ENCODE measurements at regions not wholly inside any gene's neighbourhood (a gene's known extent, or its start where the extent isn't known, plus 50 kb on each side); places are given as distances from the start of the nearest gene placed in this dataset.

- Mint-ChIP-seq H3K4me1 (no peaks in the 10 kb centered on the region), H3K27ac (no peak overlapping the region), H3K4me3 (no peak overlapping the region), H3K36me3 (ENCODE audit: low read depth) (no peaks in the 10 kb centered on the region), H3K27me3 (no peaks in the 10 kb centered on the region)
- no peaks in the 10 kb centered on the region for H3K9me3 ChIP-seq (ENCODE audit: control insufficient read depth, low read length, poor library complexity, severe bottlenecking)
- no peak for ATAC-seq
- no peak for DNase-seq
Measured at GRCh38 chr5:104646416-104646815, 1083.8 kb upstream of the NUDT12 start.

- Mint-ChIP-seq H3K27me3 (no peaks in the 10 kb centered on the region), H3K4me1 (no peaks in the 10 kb centered on the region), H3K4me3 (no peak overlapping the region), H3K27ac (no peak overlapping the region), H3K36me3 (ENCODE audit: low read depth) (no peaks in the 10 kb centered on the region)
- no peak for ATAC-seq
- DNase-seq = no peak
- no peaks in the 10 kb centered on the region for H3K9me3 ChIP-seq (ENCODE audit: control insufficient read depth, low read length, poor library complexity, severe bottlenecking)
Measured at GRCh38 chr5:104643320-104643719, 1080.7 kb upstream of the NUDT12 start.

DNA sequence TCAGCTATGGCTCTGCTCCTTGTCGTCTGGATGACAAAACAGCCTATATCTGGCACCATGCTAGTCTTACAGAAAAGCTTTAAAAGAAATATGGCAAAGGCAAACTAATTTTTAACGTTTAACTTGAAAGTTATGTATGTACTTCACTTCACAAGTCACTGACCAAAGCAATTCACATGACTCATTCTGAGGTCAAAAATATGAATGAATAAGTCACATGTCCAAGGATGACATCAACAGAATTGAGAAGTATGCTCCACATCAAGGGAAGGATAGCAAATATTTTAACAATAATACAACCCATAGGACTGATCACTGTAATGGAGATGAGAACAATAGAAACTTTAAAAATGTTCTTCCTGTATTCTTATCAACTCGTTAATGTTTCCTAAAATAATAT lies 1072.6 kb upstream of the NUDT12 start:
- no peaks in the 10 kb centered on the region for H3K27me3 Mint-ChIP-seq
- ATAC-seq = no peak
- H3K4me1 Mint-ChIP-seq = no peaks in the 10 kb centered on the region
- H3K9me3 ChIP-seq (ENCODE audit: control insufficient read depth, low read length, poor library complexity, severe bottlenecking) = no peaks in the 10 kb centered on the region
- no peak for DNase-seq
- H3K4me3 Mint-ChIP-seq = no peak overlapping the region
- H3K36me3 Mint-ChIP-seq (ENCODE audit: low read depth) = no peaks in the 10 kb centered on the region
- H3K27ac Mint-ChIP-seq = no peak overlapping the region

DNA sequence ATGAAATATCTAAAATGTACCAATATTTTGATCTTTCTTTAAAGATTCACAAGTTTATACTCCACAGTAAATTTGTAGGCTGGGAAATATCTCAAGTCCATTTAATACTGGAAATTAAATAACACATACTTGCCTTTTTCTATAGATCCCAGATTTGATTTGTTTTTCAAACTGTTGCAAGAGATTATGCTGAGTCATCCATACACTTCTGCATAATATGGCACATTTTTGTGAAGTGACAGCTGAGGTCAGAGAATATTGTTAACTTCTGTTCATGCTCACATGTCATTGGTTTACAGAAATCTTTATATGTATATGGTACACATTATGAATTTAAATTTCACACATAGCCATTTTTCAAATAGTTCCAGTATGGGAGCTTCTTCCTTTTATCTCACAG lies 1066.3 kb upstream of the NUDT12 start:
- H3K36me3 Mint-ChIP-seq (ENCODE audit: low read depth) = no peaks in the 10 kb centered on the region
- no peak for ATAC-seq

GRCh38 chr5:104626122-104626521 lies 1063.5 kb upstream of the NUDT12 start:
- no peaks in the 10 kb centered on the region for H3K27me3 Mint-ChIP-seq
- H3K4me3 Mint-ChIP-seq = no peak overlapping the region
- ATAC-seq = no peak
- H3K27ac Mint-ChIP-seq = no peak overlapping the region
- H3K9me3 ChIP-seq (ENCODE audit: control insufficient read depth, low read length, poor library complexity, severe bottlenecking) = no peaks in the 10 kb centered on the region
- H3K36me3 Mint-ChIP-seq (ENCODE audit: low read depth) = no peaks in the 10 kb centered on the region
- no peaks in the 10 kb centered on the region for H3K4me1 Mint-ChIP-seq
- DNase-seq = no peak

More for the DNA sequence above, 1066.3 kb upstream of the NUDT12 start:
- H3K27ac Mint-ChIP-seq = no peak overlapping the region
- DNase-seq = no peak
- no peaks in the 10 kb centered on the region for H3K9me3 ChIP-seq (ENCODE audit: control insufficient read depth, low read length, poor library complexity, severe bottlenecking)
- no peaks in the 10 kb centered on the region for H3K4me1 Mint-ChIP-seq
- no peaks in the 10 kb centered on the region for H3K27me3 Mint-ChIP-seq
- no peak overlapping the region for H3K4me3 Mint-ChIP-seq

- no peaks in the 10 kb centered on the region for H3K4me1 Mint-ChIP-seq
- H3K27ac Mint-ChIP-seq = no peak overlapping the region
- no peak for ATAC-seq
- no peaks in the 10 kb centered on the region for H3K9me3 ChIP-seq (ENCODE audit: control insufficient read depth, low read length, poor library complexity, severe bottlenecking)
- H3K4me3 Mint-ChIP-seq = no peak overlapping the region
- no peak for DNase-seq
- no peaks in the 10 kb centered on the region for H3K36me3 Mint-ChIP-seq (ENCODE audit: low read depth)
- no peaks in the 10 kb centered on the region for H3K27me3 Mint-ChIP-seq
Measured at GRCh38 chr5:104612005-104612404, 1049.4 kb upstream of the NUDT12 start.

DNA sequence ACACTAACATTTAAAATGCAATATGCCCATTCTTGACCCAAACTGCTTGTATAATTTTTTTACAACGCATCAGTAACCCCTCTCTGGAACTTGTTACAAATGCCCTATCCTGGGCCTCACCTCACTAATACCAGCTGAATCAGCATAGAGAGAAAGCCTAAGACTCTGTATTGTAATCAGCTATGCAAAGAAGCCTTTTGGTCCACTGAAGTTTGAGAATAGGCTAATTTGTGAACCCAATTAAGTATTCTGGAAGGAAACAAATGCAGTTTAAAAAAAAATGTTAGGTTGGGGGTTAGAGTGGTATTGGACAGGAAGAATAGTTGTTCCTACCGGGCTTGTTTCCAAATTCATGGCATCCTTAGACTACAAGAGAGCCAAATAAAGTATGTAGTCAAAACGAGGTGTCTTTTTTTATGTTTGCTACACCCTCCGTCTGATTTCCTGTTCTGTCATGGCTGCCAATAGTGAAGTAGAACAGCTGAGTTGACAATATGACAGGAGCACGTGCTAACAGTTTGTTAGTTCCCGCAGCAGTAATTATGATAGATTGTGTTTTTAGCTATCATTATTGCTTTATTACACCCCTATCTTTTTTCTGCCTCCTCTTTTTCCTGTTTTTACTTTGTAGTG lies 1048.7 kb upstream of the NUDT12 start:
- H3K27ac Mint-ChIP-seq = no peak overlapping the region
- DNase-seq (no peak), ATAC-seq (no peak)
- no peaks in the 10 kb centered on the region for H3K4me1 Mint-ChIP-seq
- H3K36me3 Mint-ChIP-seq (ENCODE audit: low read depth) = no peaks in the 10 kb centered on the region
- no peaks in the 10 kb centered on the region for H3K27me3 Mint-ChIP-seq
- H3K9me3 ChIP-seq (ENCODE audit: control insufficient read depth, low read length, poor library complexity, severe bottlenecking) = no peaks in the 10 kb centered on the region
- H3K4me3 Mint-ChIP-seq = no peak overlapping the region

- no peaks in the 10 kb centered on the region for H3K36me3 Mint-ChIP-seq (ENCODE audit: low read depth)
- H3K4me1 Mint-ChIP-seq = no peaks in the 10 kb centered on the region
- ATAC-seq = no peak
Measured at GRCh38 chr5:104606258-104606829, 1043.8 kb upstream of the NUDT12 start.

GRCh38 chr5:104599726-104600125 lies 1037.1 kb upstream of the NUDT12 start:
- H3K4me3 Mint-ChIP-seq = no peak overlapping the region
- H3K36me3 Mint-ChIP-seq (ENCODE audit: low read depth) = no peaks in the 10 kb centered on the region
- ATAC-seq (no peak), DNase-seq (no peak)
- H3K4me1 Mint-ChIP-seq = no peaks in the 10 kb centered on the region
- H3K9me3 ChIP-seq (ENCODE audit: control insufficient read depth, low read length, poor library complexity, severe bottlenecking) = no peaks in the 10 kb centered on the region
- H3K27ac Mint-ChIP-seq = no peak overlapping the region
- no peaks in the 10 kb centered on the region for H3K27me3 Mint-ChIP-seq

More at GRCh38 chr5:104606258-104606829, 1043.8 kb upstream of the NUDT12 start:
- H3K27ac Mint-ChIP-seq = no peak overlapping the region
- H3K4me3 Mint-ChIP-seq = no peak overlapping the region
- H3K9me3 ChIP-seq (ENCODE audit: control insufficient read depth, low read length, poor library complexity, severe bottlenecking) = no peaks in the 10 kb centered on the region
- no peak for DNase-seq
- H3K27me3 Mint-ChIP-seq = no peaks in the 10 kb centered on the region

DNA sequence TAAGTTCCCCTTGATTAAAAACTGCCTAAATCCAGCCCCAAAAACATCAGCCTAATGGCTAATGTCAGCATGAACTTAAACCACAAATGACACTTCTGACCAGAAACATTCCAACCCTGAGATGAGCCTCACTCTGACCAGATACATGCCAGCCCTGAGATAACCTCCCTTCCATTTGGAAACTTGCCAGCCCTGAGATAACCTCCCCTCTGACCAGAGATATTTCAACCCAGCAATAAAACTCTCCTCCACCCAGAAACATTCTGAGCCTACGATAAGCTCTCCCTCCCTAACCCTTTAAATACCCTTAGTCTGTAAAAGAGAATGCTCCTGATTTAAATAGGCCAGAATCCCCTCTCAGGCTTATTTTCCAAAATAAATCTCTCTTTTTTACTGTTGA lies 1035.7 kb upstream of the NUDT12 start:
- Mint-ChIP-seq H3K27ac (no peak overlapping the region), H3K4me3 (no peak overlapping the region), H3K27me3 (no peaks in the 10 kb centered on the region), H3K36me3 (ENCODE audit: low read depth) (no peaks in the 10 kb centered on the region), H3K4me1 (no peaks in the 10 kb centered on the region)
- H3K9me3 ChIP-seq (ENCODE audit: control insufficient read depth, low read length, poor library complexity, severe bottlenecking) = no peaks in the 10 kb centered on the region
- DNase-seq (no peak), ATAC-seq (no peak)

- ATAC-seq (no peak), DNase-seq (no peak)
- no peak overlapping the region for H3K27ac Mint-ChIP-seq
- H3K9me3 ChIP-seq (ENCODE audit: control insufficient read depth, low read length, poor library complexity, severe bottlenecking) = no peaks in the 10 kb centered on the region
- no peak overlapping the region for H3K4me3 Mint-ChIP-seq
- H3K4me1 Mint-ChIP-seq = no peaks in the 10 kb centered on the region
- no peaks in the 10 kb centered on the region for H3K27me3 Mint-ChIP-seq
- H3K36me3 Mint-ChIP-seq (ENCODE audit: low read depth) = no peaks in the 10 kb centered on the region
Measured at GRCh38 chr5:104594850-104595249, 1032.3 kb upstream of the NUDT12 start.

GRCh38 chr5:104576677-104577076 lies 1014.1 kb upstream of the NUDT12 start:
- Mint-ChIP-seq H3K27me3 (no peaks in the 10 kb centered on the region), H3K4me1 (no peaks in the 10 kb centered on the region), H3K4me3 (no peak overlapping the region), H3K36me3 (ENCODE audit: low read depth) (no peaks in the 10 kb centered on the region), H3K27ac (no peak overlapping the region)
- DNase-seq (no peak), ATAC-seq (no peak)
- no peaks in the 10 kb centered on the region for H3K9me3 ChIP-seq (ENCODE audit: control insufficient read depth, low read length, poor library complexity, severe bottlenecking)

- Mint-ChIP-seq H3K36me3 (ENCODE audit: low read depth) (no peaks in the 10 kb centered on the region), H3K27me3 (no peaks in the 10 kb centered on the region), H3K4me3 (no peak overlapping the region), H3K27ac (no peak overlapping the region), H3K4me1 (no peaks in the 10 kb centered on the region)
- no peak for DNase-seq
- H3K9me3 ChIP-seq (ENCODE audit: control insufficient read depth, low read length, poor library complexity, severe bottlenecking) = no peaks in the 10 kb centered on the region
- no peak for ATAC-seq
Measured at GRCh38 chr5:104573949-104574709, 1011.5 kb upstream of the NUDT12 start.

GRCh38 chr5:104569621-104570020 lies 1007.0 kb upstream of the NUDT12 start:
- no peaks in the 10 kb centered on the region for H3K9me3 ChIP-seq (ENCODE audit: control insufficient read depth, low read length, poor library complexity, severe bottlenecking)
- Mint-ChIP-seq H3K27me3 (no peaks in the 10 kb centered on the region), H3K4me1 (no peaks in the 10 kb centered on the region), H3K27ac (no peak overlapping the region), H3K36me3 (ENCODE audit: low read depth) (no peaks in the 10 kb centered on the region), H3K4me3 (no peak overlapping the region)
- ATAC-seq (no peak), DNase-seq (no peak)
